Adrenal gland (tissue), 5 donors: ENCODE measurements at regions not wholly inside any gene's neighbourhood (a gene's known extent, or its start where the extent isn't known, plus 50 kb on each side); places are given as distances from the start of the nearest gene placed in this dataset.

Experiments
- POLR2A ChIP-seq, 2 donors: fragments of 450-650 bp; IDR thresholded peaks; one replicate each; pipeline ENCODE4 v1.6.1; 2017; ENCODE audit warnings: antibody characterized with exemption in 2 of 2, mild to moderate bottlenecking in 2 of 2, moderate library complexity in 1 of 2
- TF ChIP-seq, protein P1 (sequence below), 6 experiments: fragments of 450-650 bp in 4 of 6; fragments of 200-600 bp in 2 of 6; sonication (generic) in 1 of 6; IDR thresholded peaks; 1 replicate in 5 of 6; 2 replicates in 1 of 6; pipeline versions ENCODE4 v1.5.1 to v1.8.0; 2016 to 2021; ENCODE audit warnings: antibody characterized with exemption in 6 of 6, mild to moderate bottlenecking in 2 of 6, moderate library complexity in 1 of 6
- donor health status: DM: no; HTN: no; CAD: no.

DNA sequence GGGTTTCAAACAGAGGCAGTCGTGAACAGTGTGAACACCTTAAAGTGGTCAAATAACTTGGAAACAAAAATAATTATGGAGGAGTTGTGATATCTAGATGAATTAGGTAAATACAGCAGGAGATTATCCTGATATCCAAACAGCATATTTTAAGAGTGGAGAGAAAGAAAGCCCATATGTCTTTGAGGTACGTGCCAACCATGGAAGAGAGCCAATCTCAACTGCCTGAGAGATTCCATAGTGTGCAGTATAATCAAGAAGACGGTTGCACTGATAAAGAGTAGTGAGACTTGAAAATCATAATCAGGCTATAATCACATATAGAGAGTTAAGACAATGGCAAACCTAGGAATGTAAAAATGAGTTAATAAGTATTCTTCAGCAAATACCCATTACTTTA lies 472.8 kb upstream of the SLITRK5 start:
- TF ChIP-seq, protein P1, sequence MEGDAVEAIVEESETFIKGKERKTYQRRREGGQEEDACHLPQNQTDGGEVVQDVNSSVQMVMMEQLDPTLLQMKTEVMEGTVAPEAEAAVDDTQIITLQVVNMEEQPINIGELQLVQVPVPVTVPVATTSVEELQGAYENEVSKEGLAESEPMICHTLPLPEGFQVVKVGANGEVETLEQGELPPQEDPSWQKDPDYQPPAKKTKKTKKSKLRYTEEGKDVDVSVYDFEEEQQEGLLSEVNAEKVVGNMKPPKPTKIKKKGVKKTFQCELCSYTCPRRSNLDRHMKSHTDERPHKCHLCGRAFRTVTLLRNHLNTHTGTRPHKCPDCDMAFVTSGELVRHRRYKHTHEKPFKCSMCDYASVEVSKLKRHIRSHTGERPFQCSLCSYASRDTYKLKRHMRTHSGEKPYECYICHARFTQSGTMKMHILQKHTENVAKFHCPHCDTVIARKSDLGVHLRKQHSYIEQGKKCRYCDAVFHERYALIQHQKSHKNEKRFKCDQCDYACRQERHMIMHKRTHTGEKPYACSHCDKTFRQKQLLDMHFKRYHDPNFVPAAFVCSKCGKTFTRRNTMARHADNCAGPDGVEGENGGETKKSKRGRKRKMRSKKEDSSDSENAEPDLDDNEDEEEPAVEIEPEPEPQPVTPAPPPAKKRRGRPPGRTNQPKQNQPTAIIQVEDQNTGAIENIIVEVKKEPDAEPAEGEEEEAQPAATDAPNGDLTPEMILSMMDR (IDR thresholded peaks at IDR 0.05): no peak
- no peak for TF ChIP-seq POLR2A (IDR thresholded peaks at IDR 0.05)
